Activated CD8-positive, alpha-beta memory T cell treated with anti-CD3 and anti-CD28 coated beads, Interleukin-2, amount 50 U/mL, for 48 hours (primary cell): ENCODE measurements at regions not wholly inside any gene's neighbourhood (a gene's known extent, or its start where the extent isn't known, plus 50 kb on each side); places are given as distances from the start of the nearest gene placed in this dataset.
A peak's percentile ranks its signal among the peaks of the same experiment; 100 is the strongest.

ENCODE experiments used
- DNase-seq: peaks from one replicate; pipeline ENCODE4 v3.0.0-alpha.2; 2020

- no peak for DNase-seq
Observed at GRCh38 chr2:23291239-23291638, 93.7 kb upstream of the KLHL29 start.

GRCh38 chr2:23292024-23292423 is 93.0 kb upstream of the KLHL29 start:
- no peak for DNase-seq

- DNase-seq, result no peak
Observed at GRCh38 chr2:23293063-23293462, 91.9 kb upstream of the KLHL29 start.

- no peak for DNase-seq
Observed at GRCh38 chr2:23293731-23294130, 91.2 kb upstream of the KLHL29 start.

- DNase-seq, result no peak
Observed at GRCh38 chr2:23294238-23294637, 90.7 kb upstream of the KLHL29 start.

GRCh38 chr2:23296691-23297090 is 88.3 kb upstream of the KLHL29 start:
- no peak for DNase-seq

- DNase-seq, result no peak
Observed at GRCh38 chr2:23297112-23297511, 87.9 kb upstream of the KLHL29 start.

GRCh38 chr2:23298551-23298950 is 86.4 kb upstream of the KLHL29 start:
- DNase-seq, result no peak

GRCh38 chr2:23299476-23300195 is 85.3 kb upstream of the KLHL29 start:
- DNase-seq, result no peak

DNA sequence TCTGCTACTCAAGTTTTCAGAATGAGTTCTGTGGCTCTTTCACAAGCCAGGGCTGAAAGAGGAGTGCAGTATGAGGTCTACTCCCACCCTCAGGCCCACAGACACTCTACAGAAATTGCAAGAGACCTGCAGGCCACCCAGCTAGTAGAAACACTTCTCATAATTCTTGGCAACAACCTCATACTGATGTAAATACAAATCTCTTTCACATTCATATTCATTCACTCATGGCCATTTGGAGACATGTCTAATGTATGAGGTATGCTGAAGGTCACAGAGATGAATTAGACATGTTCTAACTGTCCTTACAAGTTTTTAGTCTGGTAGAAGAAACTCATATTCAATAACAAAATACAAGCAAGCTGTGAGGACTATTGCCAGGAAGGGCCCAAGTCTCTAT is 83.8 kb upstream of the KLHL29 start:
- DNase-seq, result no peak

DNA sequence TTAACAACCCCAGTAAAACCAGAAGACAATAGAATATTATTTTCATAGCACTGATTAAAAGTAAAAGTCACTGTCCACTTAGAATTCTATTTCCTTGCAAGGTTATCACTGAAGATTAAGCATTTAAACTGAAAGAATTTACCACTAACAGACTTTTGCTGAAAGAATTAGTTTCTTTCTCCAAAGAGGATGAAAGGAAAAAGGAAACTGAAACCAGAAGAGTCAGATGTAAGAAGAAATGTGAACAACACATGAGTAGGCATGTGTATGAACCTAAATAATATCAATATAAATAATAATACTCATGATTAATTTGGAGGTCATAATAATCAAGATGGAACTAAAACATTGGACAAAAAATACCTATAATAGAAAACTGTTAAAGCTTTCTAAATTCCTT is 82.4 kb upstream of the KLHL29 start:
- DNase-seq, result no peak

DNA sequence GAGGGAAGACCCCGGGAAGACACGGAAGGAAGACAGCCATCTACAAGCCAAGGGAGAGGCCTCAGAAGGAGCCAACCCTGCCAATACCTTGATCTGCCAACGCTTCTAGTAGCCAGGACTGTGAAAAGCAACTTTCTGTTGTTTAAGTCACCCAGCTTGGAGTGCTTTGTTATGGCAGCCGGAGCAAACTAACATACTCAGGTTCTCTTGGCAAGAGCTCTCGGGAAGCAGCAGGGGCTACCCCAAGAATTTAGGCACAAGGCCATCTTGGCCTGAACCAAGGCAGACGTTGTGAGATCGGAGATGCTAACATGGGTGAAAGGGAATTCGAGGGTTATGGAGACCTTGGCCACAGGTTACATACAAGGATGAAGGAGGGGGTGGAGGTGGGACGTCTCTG is 78.6 kb upstream of the KLHL29 start:
- no peak for DNase-seq

DNA sequence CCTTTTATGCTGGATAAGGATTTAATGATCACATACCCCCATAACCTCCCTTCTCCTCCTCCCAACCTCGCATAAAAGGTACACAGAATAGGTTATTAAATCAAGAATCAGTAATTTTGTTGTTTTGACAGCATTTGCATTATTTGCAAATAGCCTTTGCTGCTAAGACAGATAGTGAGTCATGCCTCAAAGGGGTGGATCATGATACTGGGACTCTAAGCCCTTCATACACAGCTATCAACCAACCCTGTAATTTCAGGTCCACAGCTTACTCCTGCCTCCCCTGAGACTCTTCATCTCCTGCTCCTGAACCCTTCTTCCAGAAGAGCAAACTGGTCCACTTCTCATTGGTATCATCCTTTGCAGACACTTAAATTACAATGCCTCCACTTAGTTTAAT is 73.8 kb upstream of the KLHL29 start:
- no peak for DNase-seq

- DNase-seq, result peak; percentile 78
Observed at GRCh38 chr2:23312996-23313606, 71.9 kb upstream of the KLHL29 start.

DNA sequence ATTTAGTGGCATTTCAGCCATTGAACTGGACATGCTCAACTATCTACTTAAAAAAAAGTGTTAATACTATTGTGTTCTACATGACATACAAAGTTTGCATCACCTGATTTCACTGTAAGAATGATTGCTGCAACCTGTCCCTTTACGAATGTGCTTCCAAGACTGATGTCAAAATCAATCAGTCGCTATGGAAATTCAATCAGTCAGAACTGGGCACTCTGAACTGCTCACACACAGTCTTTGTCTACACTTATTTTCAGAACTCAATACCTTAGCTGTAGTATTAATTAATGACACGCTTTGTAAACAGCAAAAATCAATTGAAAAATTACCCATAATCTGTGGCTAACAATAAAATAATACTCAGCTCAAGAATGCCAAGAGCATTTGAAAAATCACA is 70.3 kb upstream of the KLHL29 start:
- DNase-seq, result no peak

DNA sequence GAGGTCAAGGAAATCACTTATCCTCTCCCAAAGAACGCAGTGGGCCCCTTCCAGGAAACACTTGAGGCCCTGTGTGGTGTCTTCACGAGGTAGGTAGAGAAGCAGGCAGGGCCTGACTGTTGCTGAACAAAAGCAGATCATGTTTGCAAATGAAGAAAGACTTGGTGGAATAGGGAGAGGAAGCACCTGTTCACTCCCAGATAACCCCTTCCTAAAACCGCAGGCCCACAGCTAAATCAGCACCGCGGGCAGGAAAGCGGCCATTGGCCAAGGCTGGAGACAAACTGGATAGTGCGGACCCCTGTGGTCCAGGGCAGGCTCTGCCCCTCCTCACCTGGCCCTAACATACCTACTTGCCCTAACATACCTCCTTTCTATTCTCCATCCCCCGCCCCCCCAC is 64.9 kb upstream of the KLHL29 start:
- no peak for DNase-seq

DNA sequence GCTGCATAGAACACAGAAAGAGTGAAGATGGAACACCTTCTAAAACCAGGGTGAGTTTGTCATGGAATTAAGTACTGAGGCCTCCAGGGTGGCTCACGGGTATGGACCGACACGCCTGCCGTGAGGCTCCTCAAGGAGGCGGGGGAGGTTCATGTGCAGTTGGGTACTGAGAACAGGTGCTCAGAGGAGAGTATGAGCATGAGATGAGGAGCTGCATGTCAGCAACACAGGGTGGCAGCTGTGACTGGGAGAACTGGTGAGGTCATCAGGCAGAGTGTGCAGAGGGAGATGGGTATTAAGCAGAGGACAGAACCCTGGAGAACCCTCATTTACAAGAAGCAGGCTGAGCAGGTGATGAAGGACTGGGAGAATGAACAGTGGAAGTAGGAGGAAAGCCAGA is 63.2 kb upstream of the KLHL29 start:
- no peak for DNase-seq

DNA sequence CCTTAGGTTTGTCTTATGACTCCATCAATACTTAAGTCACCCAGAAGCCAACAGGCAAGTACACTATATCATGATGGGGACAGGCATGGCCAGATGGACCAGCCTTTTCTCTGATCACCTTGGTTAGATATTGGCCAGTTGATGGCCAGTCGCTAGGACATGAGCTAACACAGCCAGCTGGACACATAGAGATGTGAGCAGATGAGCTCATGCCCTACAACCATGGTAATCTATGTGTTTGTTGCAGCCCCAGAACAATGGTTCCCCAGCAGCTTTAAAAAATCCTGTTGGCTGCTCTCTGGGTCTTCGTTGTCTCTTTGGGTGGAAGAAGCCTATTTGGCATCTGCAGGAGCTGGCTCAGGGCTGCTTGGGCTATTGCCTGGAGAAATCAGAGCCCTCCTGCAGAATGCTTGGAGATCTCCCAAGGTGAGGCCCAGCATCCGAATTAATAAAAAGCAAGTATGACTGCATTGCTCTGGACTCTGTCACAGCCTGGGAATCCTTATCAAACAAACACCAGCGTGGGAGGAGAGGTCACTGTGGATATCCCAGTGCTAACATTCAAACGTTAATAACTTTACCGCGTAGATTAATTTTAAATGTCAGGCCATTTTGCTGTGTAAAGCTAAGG is 62.3 kb upstream of the KLHL29 start:
- no peak for DNase-seq

DNA sequence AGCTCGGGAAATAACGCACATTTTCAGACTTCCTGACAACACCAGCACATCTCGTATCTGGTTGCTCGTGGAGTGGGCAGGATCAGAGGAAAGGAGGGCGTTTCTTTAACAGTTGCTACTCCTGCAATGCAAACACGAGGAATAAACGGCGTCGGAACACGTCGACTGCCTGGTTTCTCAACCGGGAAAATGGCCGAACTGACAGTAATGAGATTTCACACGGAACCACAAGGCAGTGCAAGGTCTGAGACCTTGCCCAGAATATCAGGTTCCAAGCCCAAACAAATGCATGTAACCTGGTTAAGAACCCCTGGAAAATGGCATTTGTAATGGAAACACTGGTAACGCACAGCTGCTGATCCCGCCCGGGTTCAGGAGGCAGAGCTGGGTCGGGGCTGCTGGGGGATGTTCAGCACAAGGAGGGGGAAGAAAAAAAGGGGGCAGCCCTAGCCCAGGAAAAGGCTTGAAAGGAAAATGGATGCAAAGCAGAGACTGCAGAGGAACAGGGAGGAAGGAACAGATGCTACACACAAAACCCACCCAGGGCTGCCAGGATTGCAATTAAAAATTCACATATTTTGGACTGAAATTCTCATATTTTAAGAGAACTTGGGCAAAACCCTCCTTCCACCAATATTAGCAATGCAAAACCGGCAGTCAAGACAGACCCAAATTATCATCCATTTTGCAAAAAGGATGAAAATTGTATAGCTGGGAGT is 61.6 kb upstream of the KLHL29 start:
- DNase-seq, result no peak

- DNase-seq, result no peak
Observed at GRCh38 chr2:23323917-23324680, 60.9 kb upstream of the KLHL29 start.

DNA sequence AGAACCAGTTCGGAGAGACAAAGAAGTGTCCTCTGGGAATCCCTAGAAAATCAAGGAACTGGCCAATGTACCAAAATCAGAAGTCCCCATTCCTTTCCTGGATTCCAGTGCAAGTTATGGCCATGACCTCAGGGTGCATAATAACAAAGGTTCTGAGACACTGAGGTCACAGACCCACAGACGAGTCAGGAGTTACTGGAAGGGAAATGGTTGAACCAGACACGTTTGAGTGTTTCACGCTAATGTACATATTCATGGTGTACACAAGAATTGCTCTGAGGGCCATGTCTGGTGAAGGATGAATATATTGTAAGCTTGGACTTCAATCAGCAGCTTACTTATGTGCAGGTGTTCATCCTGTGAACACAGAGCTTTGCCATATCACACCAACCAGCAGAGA is 58.6 kb upstream of the KLHL29 start:
- no peak for DNase-seq

DNA sequence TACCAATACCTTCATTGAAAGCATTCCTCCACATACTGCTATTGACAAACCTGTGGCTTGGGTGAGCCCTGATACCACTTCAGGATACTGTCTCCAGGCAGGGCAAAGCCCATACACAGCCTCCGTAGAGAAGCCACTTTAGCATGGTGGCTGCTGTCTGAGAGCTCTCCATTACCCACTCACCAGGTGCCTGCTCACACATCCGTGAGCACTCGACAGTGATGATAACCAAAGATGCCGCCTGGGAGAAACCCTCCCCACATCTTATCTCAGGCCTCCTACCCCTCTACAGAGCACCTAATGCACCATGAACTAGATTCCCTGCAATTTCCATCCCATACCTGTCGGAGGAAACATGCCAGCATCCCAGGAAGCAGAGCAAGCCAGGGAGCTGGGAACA is 57.6 kb upstream of the KLHL29 start:
- DNase-seq, result no peak

- DNase-seq, result no peak
Observed at GRCh38 chr2:23327887-23328286, 57.1 kb upstream of the KLHL29 start.
